NCI-H2029 (cell line): ENCODE measurements at regions not wholly inside any gene's neighbourhood (a gene's known extent, or its start where the extent isn't known, plus 50 kb on each side); places are given as distances from the start of the nearest gene placed in this dataset.
"Not testable (repeated sequence)": the region's sequence is repeated elsewhere in the genome, so short reads cannot be mapped to it uniquely, and the experiment has no call there.

Experiments
- DNase-seq: peaks from one replicate; lab custom pipeline; 2025; lab: John Stamatoyannopoulos, UW

DNA sequence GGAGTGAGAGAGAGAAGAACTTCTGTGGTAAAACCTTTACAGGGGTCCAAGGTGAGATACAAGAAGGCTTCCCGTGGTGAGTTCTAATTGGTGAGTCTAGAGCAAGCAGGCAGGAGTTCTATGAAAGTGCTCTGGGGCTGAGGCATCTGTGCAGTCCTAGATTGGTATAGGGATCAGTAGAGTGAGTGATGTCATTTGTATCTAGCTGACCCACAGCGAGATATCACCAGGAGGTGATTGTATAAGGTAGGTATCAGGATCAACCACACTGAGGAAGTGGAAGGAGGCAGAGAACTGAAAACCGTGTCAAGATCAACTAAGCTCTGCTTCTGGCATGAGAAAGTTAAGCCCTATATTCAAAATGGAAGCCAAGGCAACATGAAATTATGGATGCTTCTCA is 1648.9 kb upstream of the TMEFF2 start:
- DNase-seq = no peak

DNA sequence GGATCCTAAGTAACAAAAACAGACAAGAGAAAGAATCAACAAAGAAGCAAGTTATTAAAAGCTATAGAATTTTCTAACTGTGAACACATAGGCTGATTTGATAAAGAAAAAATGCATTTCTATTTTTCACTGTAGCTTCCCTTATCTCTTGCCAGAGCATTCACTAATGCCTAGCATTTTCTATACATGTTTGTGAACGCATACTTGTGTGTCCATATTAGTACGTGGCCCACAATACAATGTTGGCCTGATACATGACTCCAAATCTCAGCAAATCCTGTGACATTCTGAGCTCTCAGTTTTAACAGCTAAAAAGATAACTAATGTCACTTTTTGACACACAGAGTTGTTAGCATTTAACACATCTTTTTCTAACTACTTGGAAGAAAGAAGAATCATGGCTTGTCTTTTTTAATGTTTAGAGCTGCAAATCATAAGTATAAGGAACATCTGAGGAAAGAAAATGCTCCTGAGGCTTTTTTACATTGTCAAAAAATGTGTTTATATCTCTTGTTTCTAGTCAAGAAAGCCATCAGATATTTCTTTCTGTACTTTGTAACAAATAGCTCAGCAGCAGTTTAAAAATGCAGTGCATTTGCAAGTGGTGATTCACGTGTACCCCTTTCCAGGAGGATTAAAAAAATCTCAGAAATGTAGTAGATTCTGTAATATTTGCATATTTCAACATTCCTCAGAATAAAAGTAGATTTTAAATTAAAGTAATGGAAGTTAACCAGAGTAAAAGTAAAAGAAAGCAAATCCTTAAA is 1646.8 kb upstream of the TMEFF2 start:
- no peak for DNase-seq

DNA sequence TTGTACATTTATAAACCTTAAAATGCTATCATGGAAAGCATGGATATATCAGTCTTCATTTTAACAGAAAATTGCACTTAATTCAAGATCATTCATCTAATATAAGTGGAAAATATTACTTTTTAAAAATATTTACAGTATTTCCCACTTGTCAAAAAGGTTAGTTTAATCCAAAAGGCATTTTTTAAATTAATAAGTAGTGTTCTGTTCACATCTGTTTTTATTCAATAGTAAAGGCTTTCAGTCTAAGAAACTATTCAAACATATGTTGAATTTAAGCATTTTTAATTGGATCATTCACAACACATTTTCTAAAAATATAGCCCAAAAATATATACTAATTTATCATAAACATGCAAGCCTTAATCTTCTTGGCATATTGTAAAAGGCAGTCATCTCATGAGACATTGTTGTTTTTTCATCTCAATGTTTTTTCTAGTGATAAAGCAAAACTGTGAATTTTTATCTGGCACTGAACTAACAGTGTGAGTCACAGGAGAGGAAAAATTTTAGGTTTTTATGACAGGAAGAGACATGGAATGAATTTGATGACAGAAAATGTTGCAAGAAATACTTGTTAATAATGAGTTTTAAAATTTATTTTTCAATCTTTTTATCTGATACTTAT is 1642.5 kb upstream of the TMEFF2 start:
- no peak for DNase-seq

DNA sequence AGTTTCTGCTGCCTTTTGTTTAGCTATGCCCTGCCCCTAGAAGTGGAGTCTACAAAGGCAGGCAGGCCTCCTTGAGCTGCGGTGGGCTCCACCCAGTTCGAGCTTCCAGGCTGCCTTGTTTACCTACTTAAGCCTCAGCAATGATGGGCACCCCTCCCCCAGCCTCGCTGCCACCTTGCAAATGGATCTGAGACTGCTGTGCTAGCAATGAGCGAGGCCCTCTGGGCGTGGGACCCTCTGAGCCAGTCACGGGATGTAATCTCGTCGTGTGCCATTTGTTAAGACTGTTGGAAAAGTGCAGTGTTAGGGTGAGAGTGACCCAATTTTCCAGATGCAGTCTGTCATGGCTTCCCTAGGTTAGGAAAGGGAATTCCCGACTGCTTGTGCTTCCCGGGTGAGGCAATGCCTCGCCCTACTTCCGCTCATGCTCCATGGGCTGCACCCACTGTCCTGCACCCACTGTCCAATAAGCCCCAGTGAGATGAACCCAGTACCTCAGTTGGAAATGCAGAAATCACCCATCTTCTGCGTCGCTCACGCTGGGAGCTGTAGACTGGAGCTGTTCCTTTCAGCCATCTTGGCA is 1641.8 kb upstream of the TMEFF2 start:
- not testable (repeated sequence) for DNase-seq

DNA sequence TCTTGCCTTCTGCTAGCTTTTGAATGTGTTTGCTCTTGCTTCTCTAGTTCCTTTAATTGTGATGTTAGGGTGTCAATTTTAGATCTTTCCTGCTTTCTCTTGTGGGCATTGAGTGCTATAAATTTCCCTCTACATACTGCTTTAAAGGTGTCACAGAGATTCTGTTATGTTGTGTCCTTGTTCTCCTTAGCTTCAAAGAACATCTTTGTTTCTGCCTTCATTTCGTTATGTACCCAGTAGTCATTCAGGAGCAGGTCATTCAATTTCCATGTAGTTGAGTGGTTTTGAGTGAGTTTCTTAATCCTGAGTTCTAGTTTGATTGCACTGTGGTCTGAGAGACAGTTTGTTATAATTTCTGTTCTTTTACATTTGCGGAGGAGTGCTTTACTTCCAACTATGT is 1639.2 kb upstream of the TMEFF2 start:
- not testable (repeated sequence) for DNase-seq

DNA sequence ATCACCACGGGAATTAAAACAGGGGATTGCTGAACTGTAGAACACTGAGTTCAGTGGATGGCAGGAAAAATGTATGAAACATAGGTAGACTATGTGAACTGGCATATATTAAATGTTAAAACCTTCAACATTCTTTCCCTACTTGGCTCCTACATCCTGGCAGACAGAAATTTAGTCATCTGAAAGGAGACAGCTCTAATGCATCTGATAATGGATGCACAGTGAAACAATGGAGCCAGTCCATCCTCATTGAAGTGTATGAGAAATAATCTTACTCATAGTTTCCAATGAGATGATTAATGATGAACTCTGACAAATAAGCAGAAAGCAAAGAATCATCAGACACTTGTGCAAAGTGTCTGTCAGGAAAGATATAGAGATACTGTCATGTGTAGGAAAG is 1629.7 kb upstream of the TMEFF2 start:
- no peak for DNase-seq

DNA sequence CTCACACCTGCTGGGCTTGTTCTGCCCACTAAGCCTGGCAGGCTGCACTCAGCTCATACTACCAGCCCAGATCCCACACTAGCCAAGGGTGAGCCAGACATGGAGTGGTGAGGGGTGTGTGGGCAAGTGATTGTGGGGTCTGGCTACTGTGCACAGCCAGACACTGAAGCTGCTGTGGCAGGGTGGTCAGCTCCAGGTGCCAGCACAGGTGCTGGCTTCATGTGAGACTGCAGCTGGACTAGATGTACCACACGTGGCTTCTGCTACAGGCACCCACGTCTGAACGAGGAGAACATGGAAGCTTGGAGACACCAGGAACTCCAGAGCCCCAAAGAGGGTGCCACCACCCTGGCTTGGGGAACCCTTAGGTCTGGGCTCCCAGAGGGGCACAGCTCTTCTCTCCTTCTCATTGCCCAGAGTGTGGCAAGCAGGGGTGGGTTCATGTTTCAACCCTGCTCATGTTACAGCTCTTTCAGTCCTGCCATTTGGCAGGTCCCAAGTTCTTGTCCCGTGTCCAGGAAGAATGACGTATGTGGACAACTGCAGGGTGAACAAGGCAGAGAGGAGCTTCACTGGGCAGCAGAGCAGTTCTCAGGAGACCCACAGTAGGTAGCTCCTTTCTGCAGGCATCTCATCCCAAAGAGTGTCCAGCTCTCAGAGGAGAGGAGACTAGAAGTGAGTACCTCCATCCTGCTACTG is 1624.2 kb upstream of the TMEFF2 start:
- no peak for DNase-seq

DNA sequence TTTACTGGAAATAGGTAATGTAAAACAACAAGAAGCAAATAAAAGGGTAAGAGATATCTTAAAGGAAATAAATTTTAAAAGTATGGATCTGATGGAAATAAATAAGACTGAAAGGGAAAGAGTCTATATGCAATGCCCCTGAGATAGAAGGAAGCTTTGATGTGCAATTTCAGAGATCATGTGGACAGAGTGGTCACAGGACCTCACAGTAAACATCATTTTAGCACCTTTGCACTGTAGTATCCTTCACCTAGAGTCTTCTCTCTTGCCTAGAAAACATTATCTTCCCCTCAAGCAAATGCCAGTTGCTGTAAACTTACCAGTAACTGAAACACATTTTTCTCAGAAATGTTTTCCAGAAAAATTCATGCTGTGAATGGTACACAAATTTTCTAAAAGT is 1621.3 kb upstream of the TMEFF2 start:
- DNase-seq = no peak

DNA sequence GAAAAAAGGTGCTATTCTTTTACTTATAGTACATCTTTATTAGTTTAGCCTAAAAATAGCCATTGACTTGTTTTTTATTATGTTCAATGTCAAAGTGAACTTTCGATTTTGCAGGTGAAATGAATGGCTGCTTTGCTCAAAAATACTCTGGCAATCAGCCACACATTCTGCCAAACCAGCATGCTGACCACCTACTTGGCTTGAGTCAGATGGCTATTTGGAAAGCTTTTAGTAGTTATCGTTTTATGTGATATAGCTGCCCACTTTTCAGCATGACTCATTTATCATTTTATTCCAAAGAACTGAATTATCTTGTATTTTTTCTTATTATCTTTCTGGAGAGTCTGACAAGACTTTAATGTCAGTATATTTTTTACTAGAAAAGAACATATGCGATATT is 1615.8 kb upstream of the TMEFF2 start:
- no peak for DNase-seq

DNA sequence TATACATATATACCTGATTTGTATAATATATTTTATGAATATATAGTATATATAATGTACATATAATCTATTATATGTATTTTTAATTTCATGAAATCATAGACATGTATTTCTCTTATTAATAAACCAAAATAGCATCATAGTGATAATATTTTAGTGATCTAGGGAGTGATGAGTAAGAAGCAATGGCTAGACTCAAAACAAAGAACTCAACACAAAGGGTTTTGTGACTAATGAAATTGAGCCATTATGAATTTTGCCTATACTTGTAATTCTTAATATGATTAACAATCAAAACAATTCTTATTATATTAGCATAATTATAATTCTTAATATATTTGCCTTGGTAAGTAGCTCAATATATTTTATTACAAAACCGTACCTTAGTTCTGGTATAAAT is 1614.1 kb upstream of the TMEFF2 start:
- no peak for DNase-seq

DNA sequence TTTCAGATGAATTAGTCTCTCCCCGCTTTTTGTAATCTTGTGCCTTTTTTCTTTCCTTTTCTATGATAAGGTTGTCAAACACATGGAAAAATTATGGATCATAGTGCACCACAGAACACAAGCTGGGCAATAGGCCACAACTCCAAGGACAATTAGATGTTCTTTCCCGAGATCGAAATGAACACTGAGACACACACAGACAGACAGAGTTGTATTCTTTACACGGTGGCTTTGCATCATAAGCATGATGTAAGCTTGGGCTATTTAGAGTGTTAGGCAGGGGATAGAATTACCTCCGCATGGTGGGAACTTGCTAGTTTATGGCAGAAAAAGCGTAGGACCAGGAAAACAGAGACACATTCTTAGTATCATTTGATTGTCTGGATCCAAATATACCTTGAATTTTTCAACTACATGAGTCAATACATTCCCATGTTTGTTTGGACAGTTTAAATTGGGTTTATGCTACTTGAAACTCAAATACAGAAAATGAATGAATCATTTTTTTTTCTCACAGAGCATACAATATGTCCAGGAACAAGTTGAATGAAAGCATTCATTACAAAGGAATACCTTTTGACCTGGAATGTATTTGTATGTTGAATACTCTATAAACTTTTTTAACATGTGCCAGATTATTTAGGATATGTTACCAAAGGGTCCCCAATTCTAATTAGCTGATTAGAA is 1611.5 kb upstream of the TMEFF2 start:
- DNase-seq = no peak

DNA sequence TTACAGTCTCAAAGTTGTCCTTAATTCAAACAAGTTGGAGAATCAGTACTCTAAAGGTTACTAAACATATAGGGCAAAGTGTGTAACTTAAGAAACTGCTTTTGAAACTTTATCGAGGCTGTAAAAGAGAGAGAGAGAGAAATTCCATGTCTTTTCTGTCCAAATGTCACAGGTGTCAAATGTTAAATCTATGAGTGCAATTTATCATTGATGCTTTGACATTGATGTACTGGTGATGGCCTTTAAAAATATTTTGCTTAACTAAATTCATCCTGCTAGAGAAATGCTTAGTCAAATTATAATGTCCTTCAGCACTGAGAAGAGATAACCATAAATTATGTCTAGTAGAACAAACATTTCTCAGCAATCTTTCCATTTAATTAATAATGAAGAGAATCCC is 1602.1 kb upstream of the TMEFF2 start:
- no peak for DNase-seq

DNA sequence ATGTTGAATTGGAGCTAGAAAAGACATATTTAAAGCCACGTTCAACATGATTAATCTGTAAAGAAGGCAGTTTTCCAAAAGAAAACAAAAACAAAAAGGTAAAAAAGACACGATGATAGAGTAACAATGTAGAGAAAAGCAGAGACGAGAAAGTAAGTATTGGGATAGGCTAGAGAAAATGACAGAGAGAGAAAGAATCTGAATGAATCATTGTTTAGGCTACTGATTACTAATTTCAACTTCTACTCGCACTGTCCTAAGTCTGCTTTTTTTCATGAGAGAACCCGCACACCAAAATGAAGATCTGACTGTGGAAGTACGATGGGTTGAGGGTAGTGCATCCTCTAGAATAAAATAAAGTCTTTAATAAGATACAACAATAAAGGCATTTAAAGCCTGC is 1599.2 kb upstream of the TMEFF2 start:
- DNase-seq = no peak

DNA sequence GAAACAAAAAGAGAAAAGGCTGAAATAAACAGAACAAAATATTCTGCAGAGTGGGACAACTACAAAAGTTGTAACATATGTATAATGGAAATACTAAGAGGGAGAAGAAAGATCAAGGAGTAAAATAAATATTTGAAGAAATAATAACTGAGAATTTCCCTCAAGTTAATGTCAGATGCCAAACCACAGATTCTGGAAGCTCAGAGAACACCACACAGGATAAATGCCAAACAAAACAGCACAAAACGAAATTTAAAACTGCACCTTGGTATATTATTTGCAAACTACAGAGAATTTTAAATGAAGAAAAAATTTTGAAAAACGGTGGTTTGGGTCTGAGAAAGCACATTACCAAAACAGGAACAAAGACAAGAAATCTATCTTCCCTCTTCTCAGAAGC is 1588.9 kb upstream of the TMEFF2 start:
- DNase-seq = no peak

DNA sequence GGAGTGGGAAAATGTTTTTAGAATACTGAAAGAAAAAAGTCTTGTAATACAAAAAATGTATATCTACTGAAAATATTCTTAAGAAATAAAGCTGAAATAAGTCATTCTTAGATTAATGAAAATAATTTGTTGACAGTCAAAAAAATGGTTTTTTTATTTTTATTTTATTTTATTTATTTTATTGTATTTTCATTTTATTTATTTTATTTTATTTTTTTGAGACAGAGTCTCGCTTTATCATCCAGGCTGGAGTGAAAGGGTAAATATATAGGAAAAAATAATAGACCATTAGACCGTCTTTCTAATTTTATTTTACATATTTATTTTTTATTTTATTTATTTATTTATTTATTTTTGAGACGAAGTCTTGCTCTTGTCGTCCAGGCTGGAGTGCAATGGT is 1583.6 kb upstream of the TMEFF2 start:
- DNase-seq = no peak

DNA sequence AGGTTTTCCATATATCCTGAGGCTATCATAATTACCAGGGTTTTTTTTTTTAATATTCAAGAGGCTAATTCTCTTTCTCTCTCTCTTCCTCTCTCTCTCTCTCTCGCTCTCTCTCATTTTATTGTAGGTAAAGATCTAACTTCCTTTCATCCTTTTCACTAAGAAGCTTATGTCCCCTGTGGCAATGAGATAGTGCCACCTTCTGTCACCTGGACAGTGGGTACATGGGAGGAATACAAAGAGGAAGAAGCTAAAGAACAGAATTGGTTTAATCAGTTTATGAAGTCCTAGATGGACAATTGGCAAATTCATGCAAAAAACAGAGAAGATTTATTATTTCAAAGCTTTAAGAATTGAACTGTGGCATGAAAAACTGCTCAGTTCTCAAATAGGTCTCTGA is 1582.3 kb upstream of the TMEFF2 start:
- DNase-seq = no peak

DNA sequence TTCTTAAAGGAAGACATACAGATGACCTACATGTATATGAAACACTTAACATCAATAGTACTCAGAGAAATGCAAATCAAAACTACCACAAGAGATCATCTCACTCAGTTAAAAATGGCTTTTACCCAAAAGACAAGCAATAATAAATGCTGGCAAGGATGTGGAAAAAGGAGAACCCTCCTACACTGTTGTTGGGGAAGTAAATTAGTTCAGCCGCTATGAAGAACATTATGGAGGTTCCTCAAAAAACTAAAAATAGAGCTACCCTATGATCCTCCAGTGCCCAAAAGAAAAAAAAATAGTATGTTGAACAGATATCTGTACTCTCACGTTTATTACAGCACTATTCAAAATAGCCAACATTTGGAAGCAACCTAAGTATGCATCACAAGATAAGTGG is 1579.4 kb upstream of the TMEFF2 start:
- no peak for DNase-seq

DNA sequence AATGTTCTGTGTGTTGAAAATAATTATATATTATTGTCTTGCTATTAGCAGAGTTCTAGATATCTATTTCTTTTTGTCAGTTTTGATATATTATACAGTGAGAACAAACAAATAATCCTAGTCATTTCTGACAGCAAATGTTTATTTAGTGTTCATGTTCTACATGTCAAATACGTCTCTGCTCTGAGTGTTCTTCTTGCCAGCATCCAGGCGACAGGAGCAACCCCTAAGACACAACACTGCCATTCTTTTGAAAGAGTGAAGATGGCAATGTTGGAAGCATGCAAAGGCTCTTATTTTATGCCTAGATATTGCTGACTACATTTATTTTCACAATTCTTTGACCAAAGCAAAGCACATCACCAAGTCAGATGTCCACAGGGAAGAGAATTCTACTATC is 1556.6 kb upstream of the TMEFF2 start:
- no peak for DNase-seq

DNA sequence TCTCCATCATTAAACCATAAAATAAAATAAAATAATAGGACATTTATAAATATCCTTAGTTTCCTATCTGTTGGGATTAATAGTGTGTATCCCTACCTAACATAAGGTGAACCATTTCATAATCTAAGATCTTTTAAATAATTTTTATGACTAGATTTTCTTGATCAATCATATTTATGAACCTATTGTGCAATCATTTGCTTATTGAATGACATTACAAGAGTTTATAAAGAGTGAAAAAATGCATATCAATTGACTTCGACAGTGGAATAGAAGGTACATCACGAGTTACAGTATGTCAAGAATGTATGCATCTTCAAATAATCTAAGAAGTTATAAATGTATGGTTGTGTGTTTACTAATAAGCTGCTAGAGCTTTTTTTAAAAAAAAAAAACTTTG is 1554.8 kb upstream of the TMEFF2 start:
- DNase-seq = no peak

DNA sequence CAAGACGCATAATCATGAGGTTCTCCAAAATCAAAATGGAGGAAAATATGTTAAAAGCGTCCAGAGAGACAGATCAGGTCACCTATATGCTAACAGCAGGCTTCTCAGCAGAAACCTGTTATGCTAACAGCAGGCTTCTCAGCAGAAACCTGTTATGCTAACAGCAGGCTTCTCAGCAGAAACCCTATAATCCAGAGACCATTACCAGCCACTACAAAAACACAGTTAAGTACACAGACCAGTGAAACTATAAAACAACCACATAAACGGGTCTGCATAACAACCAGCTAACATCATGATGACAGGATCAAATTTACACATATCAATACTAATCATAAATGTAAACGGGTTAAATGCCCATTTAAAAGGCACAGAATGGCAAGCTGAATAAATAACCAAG is 1548.4 kb upstream of the TMEFF2 start:
- DNase-seq = no peak

DNA sequence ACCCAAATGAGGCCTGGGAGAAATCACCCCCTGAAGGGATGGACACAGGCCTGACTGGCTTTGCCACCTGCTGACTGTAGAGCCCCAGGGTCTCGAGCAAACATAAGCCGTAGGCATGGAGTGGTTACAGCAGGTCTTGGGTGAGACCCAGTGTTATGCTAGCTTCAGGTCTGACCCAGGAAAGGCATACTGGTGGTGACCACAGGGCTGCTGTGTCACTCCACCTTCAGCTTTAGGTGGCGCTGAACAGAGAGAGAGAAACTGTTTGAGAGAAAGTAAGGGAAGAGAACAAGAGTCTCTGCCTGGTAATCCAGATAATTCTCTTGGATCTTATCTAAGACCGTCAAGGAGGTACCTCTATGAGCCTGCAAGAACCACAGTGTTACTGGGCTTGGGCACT is 1544.2 kb upstream of the TMEFF2 start:
- no peak for DNase-seq

DNA sequence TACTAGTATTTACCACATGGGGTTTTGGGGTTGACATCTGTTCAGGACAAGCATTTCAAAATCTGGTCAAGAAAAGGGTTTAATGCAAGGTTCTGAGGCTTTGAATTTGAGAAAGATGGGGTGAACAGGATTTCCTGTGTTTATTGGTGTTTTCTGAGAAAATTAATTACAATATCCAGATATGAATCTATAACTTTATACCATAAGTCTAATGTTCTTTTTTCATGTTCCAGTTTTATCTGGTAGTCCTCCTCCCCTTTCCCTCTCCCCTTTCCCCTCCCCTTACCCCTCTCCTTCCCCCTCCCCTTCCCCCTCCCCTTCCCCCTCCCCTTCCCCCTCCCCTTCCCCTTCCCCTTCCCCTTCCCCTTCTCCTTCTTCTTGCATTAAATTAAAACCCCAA is 1518.2 kb upstream of the TMEFF2 start:
- no peak for DNase-seq

DNA sequence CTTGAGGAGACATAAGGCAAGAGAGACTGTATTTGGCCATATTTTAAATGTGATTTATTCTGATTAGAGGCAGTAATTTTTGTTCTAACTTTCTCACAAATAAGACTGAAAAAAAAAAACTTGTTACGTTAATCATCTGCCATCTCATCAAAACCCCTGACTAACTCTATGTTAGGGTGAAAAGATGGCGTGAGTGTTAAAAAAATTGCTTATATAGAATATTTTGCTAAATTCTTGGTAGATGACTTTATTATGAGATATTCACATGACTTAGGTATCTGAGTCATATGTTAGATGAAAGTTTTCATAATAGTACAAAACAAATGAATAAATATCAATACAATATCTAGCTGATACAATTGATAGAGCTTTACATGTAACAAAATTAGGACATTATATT is 1508.7 kb upstream of the TMEFF2 start:
- no peak for DNase-seq
